KOPT-K1 (cell line): ENCODE measurements at regions not wholly inside any gene's neighbourhood (a gene's known extent, or its start where the extent isn't known, plus 50 kb on each side); places are given as distances from the start of the nearest gene placed in this dataset.

Experiments used
- H3K27ac ChIP-seq: fragments of 200-600 bp; sonication (generic); 2 replicates; pipeline ENCODE4 v1.5.1; 2016; ENCODE audit warnings: antibody characterized with exemption, mild to moderate bottlenecking, low read depth, low read length; ENCODE audit not compliant: poor library complexity, severe bottlenecking
- H3K36me3 ChIP-seq: fragments of 200-600 bp; sonication (generic); 2 replicates; pipeline ENCODE4 v1.5.1; 2017; ENCODE audit warnings: antibody characterized with exemption, mild to moderate bottlenecking, low read length, moderate library complexity; ENCODE audit not compliant: insufficient read depth
- H3K9me3 ChIP-seq: fragments of 200-600 bp; sonication (generic); 2 replicates; pipeline ENCODE4 v1.5.1; 2017; ENCODE audit warnings: antibody characterized with exemption, low read length, mild to moderate bottlenecking; ENCODE audit not compliant: insufficient read depth, poor library complexity, severe bottlenecking

- H3K27ac ChIP-seq, result no peak overlapping the region
- no peaks in the 10 kb centered on the region for H3K36me3 ChIP-seq
- H3K9me3 ChIP-seq, result no peaks in the 10 kb centered on the region
Measured at GRCh38 chr3:151935446-151935845, 62.0 kb downstream of the SUCNR1 start.

DNA sequence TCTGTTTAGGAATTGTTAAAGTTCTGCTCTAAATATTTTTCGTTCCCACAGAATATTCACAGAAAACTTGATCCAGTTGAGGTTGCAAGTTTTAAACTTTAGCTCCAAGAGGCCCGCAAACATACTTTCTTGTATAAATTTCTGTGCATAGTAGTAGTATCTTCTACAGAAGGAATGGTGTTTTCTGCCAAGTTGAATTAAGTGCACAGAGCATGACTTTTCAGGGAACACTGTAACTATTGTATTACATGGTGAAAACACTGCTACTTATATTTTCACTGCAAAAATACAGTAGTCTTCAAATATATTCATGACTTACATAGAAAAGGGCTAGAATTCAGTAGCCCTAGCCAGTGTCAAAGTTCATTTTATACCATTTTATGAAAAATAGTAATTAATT lies 67.0 kb downstream of the SUCNR1 start:
- H3K27ac ChIP-seq, result no peak overlapping the region
- no peaks in the 10 kb centered on the region for H3K9me3 ChIP-seq
- H3K36me3 ChIP-seq, result no peaks in the 10 kb centered on the region

- Histone ChIP-seq H3K27ac (no peak overlapping the region), H3K9me3 (no peaks in the 10 kb centered on the region), H3K36me3 (no peaks in the 10 kb centered on the region)
Measured at GRCh38 chr3:151943539-151943938, 70.1 kb downstream of the SUCNR1 start.

- Histone ChIP-seq H3K27ac (no peak overlapping the region), H3K36me3 (no peaks in the 10 kb centered on the region), H3K9me3 (no peaks in the 10 kb centered on the region)
Measured at GRCh38 chr3:151944356-151944755, 70.9 kb downstream of the SUCNR1 start.

GRCh38 chr3:151946606-151947005 lies 73.2 kb downstream of the SUCNR1 start:
- Histone ChIP-seq H3K27ac (no peak overlapping the region), H3K9me3 (no peaks in the 10 kb centered on the region), H3K36me3 (no peaks in the 10 kb centered on the region)

DNA sequence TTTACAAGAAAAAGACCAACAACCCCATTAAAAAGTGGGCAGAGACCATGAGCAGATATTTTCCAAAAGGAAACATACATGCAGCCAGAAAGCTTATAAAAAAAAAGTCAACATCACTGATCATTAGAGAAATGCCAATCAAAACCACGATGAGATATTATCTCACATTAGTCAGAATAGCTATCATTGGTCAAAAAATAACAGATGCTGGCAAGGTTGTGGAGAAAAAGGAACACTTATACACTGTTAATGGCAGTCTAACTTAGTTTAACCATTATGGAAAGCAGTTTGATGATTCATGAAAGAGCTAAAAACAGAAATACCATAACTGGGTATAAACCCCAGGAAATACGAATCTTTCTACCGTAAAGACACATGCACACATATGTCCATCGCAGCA lies 76.3 kb downstream of the SUCNR1 start:
- Histone ChIP-seq H3K36me3 (no peaks in the 10 kb centered on the region), H3K9me3 (no peaks in the 10 kb centered on the region), H3K27ac (no peak overlapping the region)

- Histone ChIP-seq H3K27ac (no peak overlapping the region), H3K9me3 (no peaks in the 10 kb centered on the region)
Measured at GRCh38 chr3:151955356-151955755, 81.9 kb downstream of the SUCNR1 start.

DNA sequence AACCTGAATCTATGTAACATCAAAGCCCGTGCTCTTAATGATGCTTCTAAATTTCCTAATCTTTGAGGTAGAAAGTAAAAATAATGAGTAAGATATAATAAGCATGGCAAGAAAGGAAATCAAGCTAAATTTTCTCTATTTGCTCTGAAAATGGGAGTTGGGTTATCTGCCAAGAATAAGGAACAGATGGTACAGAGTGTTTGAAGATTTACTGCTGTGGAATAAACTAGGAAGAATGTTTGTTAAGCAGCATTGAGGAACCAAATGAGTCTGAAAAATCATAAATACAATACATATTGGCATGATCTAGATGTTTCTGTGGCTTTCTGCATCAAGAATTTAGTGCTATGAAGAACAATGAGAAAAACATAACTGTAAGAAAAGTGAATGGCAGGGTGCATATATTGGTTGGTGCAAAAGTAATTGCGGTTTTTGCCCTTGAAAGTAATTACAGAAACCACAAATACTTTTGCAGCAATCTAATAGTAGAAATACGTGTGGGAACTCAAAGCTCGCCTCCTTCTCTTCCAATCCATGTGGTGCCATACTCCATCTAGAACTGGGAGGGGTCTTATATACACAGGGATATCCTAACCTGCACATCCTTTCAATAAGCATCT lies 87.6 kb downstream of the SUCNR1 start:
- Histone ChIP-seq H3K27ac (no peak overlapping the region), H3K36me3 (no peaks in the 10 kb centered on the region), H3K9me3 (no peaks in the 10 kb centered on the region)

More at GRCh38 chr3:151955356-151955755, 81.9 kb downstream of the SUCNR1 start:
- no peaks in the 10 kb centered on the region for H3K36me3 ChIP-seq

DNA sequence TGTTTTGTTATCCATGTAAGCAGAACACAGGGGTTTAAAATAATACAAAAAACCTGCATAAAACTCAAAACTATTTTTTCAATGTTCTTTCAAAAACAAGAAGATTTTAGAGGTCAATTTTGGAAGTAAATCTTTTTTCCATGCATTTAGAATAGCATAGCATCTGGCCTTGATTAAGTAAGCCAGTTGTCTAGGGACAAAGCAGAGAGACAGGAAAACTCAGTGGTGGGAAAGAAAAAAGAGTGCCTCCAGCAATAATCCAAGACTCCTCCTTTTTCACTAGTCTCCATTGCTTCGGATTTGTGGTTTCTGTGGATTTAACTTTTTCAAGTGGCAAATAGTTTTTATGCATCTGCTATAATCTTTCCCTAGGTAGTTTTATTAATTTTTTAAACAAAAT lies 88.9 kb downstream of the SUCNR1 start:
- H3K9me3 ChIP-seq, result no peaks in the 10 kb centered on the region
- no peaks in the 10 kb centered on the region for H3K36me3 ChIP-seq
- H3K27ac ChIP-seq, result no peak overlapping the region

DNA sequence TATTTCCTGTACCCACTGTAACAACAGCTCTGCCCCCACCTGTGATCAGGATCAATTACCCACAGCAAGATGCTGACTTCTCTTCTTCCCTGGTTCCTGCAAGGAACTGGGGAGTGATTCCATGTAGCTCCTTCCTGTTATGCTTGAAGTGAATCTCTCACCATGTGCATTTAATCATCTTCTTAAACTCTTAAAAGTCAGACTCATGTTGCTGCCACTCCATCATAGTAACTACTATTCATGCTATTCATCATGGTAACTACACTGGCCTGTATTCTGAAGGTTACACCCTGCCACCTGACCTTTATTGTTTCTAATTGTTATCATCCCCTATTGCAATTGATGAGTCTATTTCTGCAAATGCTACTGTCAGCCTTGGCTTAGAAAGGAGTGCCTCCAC lies 89.5 kb downstream of the SUCNR1 start:
- Histone ChIP-seq H3K9me3 (no peaks in the 10 kb centered on the region), H3K27ac (no peak overlapping the region), H3K36me3 (no peaks in the 10 kb centered on the region)

DNA sequence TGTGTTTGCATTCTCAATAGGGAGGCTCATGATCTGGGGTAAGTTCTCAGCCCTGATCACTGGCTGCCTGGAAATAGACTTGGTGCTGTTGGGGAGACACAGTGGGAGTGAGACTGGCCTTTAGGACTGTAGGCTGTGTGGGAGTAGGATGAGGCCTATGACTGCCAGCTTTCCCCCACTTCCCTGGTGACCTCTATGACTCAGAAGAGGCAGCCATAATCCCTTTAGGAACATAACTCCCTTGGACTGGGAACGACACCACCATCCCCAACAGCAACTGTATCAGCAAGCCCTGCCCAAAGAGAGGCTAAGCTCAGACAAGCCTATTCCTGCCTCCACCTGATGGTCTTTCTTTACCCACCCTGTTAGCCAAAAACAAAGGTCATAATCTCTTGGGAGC lies 91.3 kb downstream of the SUCNR1 start:
- no peak overlapping the region for H3K27ac ChIP-seq
- H3K9me3 ChIP-seq, result no peaks in the 10 kb centered on the region
- H3K36me3 ChIP-seq, result no peaks in the 10 kb centered on the region

GRCh38 chr3:151969026-151969642 lies 95.7 kb downstream of the SUCNR1 start:
- no peaks in the 10 kb centered on the region for H3K9me3 ChIP-seq
- no peaks in the 10 kb centered on the region for H3K36me3 ChIP-seq
- H3K27ac ChIP-seq, result no peak overlapping the region

DNA sequence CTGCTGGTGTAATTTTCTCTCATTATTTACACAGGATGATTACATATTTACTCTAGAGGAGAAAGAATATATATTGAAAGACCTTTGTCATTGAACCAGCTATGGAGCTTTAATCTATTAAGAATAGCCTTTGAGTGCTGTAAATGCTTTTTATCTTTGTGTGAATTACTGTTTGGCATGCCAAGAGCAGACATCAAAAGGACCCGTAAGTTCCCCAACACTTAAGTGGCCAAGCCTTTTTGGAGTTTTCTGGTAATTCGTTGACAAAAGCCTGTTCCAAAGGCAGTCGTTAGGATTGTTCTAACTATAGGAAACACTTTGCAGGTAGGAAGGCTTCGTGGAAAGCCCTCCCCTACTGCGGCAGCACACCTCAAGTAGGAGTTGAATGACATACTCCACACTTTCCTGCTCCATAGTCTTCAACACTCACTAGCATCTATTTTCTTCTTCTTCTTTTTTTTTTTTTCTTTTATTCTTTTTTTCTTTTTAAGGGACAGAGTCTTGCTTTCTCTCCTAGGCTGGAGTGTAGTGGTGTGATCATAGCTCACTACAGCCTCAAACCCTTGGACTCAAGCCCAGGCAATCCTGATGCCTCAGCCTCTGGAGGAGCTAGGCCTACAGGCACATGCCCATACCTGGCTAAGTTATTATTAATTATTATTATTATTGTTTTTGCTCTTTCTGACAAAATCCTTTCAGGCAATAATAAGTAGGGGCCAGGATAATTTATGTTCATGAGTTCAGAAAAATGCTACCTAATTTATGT lies 98.6 kb downstream of the SUCNR1 start:
- Histone ChIP-seq H3K36me3 (no peaks in the 10 kb centered on the region), H3K9me3 (no peaks in the 10 kb centered on the region), H3K27ac (no peak overlapping the region)

DNA sequence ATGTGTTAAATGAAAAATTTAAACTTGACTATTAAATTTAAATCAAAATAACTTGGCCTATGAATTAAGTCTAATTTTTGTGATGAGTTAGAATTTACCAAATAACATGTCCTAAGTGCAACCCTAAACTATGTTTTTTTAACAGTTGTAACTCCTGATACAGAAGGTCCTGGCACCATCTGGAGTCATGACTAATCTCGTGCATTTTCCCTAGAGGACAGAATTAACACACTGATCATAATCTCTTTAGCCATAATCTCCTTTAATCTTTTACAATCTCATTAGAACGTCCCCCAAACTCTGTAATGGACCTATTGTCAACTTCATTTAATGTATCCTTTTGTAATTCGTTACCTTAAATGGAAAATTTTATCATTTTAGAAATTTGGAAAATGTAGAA lies 100.6 kb downstream of the SUCNR1 start:
- H3K9me3 ChIP-seq, result no peaks in the 10 kb centered on the region
- no peak overlapping the region for H3K27ac ChIP-seq
- H3K36me3 ChIP-seq, result no peaks in the 10 kb centered on the region

DNA sequence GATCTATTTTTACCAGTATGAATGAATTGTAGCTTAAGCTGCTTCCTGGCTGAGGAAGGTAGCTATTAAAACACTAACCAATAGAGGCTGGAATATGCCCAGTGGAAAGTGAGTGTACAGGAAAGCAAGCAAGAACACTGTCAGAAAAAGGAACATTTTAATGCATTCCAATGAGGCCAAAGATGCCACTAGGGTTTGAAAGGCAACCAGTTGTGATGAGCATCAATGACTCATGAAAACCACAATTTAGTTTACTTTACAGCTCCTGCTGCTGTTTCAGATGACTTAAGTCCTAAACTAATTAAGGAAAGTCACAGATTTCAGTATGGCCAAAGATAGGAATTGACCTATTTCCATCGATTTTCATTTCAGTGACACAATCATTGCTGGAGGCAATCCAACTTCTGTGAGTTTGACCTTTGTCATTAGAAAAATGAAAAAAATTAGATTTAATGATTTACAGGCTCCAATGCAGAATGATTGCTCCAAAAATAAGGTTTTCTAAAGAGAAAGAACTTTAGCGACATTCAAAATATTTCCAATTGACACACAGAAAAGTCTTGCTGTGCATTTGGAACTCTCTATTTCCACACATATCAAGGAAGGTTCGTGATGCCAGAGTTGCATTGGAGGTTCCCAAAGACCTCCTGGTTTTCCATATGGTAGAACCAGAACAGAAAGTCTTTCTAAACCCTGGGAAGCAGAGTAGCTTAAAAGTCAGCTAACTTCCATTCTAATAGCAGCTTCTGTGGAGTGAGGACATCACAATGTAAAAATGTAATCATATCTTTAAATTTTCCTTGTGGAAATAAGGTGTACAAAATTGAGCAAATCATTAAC lies 103.0 kb downstream of the SUCNR1 start:
- Histone ChIP-seq H3K9me3 (no peaks in the 10 kb centered on the region), H3K36me3 (no peaks in the 10 kb centered on the region), H3K27ac (no peak overlapping the region)
